Testis (tissue), 2 donors: ENCODE measurements at regions not wholly inside any gene's neighbourhood (a gene's known extent, or its start where the extent isn't known, plus 50 kb on each side); places are given as distances from the start of the nearest gene placed in this dataset.
"Not testable (repeated sequence)": the region's sequence is repeated elsewhere in the genome, so short reads cannot be mapped to it uniquely, and the experiment has no call there.

Experiments
- DNase-seq: peaks from one replicate; pipeline ENCODE4 v3.0.0-alpha.2; 2019
- H3K27ac ChIP-seq, 2 donors: fragments of 200-600 bp; sonication (generic); one replicate each; pipeline ENCODE4 v1.5.1; 2019
- H3K27me3 ChIP-seq: fragments of 200-600 bp; sonication (generic); one replicate; pipeline ENCODE4 v1.5.1; 2019
- H3K36me3 ChIP-seq: fragments of 200-600 bp; sonication (generic); one replicate; pipeline ENCODE4 v1.5.1; 2017; ENCODE audit warnings: low read depth; ENCODE audit errors: missing control alignments
- H3K4me1 ChIP-seq: fragments of 200-600 bp; sonication (generic); one replicate; pipeline ENCODE4 v1.5.1; 2019
- H3K4me3 ChIP-seq, 2 donors: fragments of 200-600 bp; sonication (generic); one replicate each; pipeline ENCODE4 v1.5.1; 2017 to 2019
- H3K9me3 ChIP-seq: fragments of 200-600 bp; sonication (generic); one replicate; pipeline ENCODE4 v1.5.1; 2017
- POLR2A ChIP-seq: fragments of 450-650 bp; IDR thresholded peaks from one replicate; pipeline ENCODE4 v1.6.1; 2017; ENCODE audit warnings: antibody characterized with exemption, mild to moderate bottlenecking, moderate library complexity
- WGBS, 2 donors: methylation state at CpG; one replicate each; pipeline ENCODE4 v1.1.5; 2018; 5-methylcytosine and 5-hydroxymethylcytosine counted together
- intact Hi-C: fragments of 100-400 bp; cut with DNase I; formaldehyde crosslinking; loops from one replicate; pipeline ENCODE4 v1.15.1; 2023; ENCODE audit warnings: low total_unique reads
- TF ChIP-seq, protein P1 (sequence below), 3 experiments: fragments of 450-650 bp in 2 of 3; fragments of 200-600 bp in 1 of 3; sonication (generic) in 1 of 3; IDR thresholded peaks; one replicate each; pipeline ENCODE4 v1.5.1; 2016 to 2019; ENCODE audit warnings: antibody characterized with exemption in 3 of 3, mild to moderate bottlenecking in 2 of 3, moderate library complexity in 1 of 3

DNA sequence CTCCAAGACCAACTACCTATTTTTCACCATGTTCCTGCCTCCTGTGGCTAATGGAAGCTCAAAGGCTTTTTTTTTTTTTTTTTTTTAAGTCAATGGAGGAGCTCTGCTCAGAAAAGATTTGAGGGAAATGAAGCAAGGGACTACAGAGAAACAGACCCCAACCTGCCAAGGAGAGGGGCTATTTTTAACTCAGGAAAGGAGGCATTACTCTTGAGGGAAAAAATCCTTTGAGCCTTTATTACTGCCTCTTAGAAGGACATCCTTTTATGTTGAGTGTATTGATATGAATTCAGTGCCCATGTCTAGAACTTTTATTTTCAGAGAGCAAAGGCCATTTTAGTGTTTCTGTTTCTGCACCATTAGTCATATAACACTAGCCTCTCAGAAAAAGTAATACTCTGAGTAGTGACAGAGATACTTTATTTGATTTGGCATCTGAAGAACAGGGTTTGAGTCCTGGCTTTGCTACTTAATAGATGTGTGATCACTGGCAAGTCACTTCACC lies 68.1 kb upstream of the PCDH8 start:
- Histone ChIP-seq H3K27ac (no peak overlapping the region), H3K9me3 (no peaks in the 10 kb centered on the region), H3K4me3 (no peak overlapping the region), H3K36me3 (no peaks in the 10 kb centered on the region), H3K4me1 (no peaks in the 10 kb centered on the region), H3K27me3 (no peaks in the 10 kb centered on the region)
- TF ChIP-seq POLR2A = no peak
- TF ChIP-seq, protein P1, sequence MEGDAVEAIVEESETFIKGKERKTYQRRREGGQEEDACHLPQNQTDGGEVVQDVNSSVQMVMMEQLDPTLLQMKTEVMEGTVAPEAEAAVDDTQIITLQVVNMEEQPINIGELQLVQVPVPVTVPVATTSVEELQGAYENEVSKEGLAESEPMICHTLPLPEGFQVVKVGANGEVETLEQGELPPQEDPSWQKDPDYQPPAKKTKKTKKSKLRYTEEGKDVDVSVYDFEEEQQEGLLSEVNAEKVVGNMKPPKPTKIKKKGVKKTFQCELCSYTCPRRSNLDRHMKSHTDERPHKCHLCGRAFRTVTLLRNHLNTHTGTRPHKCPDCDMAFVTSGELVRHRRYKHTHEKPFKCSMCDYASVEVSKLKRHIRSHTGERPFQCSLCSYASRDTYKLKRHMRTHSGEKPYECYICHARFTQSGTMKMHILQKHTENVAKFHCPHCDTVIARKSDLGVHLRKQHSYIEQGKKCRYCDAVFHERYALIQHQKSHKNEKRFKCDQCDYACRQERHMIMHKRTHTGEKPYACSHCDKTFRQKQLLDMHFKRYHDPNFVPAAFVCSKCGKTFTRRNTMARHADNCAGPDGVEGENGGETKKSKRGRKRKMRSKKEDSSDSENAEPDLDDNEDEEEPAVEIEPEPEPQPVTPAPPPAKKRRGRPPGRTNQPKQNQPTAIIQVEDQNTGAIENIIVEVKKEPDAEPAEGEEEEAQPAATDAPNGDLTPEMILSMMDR (IDR thresholded peaks at IDR 0.05) = no peak
- intact Hi-C loops = no loop called here
- no peak for DNase-seq

DNA sequence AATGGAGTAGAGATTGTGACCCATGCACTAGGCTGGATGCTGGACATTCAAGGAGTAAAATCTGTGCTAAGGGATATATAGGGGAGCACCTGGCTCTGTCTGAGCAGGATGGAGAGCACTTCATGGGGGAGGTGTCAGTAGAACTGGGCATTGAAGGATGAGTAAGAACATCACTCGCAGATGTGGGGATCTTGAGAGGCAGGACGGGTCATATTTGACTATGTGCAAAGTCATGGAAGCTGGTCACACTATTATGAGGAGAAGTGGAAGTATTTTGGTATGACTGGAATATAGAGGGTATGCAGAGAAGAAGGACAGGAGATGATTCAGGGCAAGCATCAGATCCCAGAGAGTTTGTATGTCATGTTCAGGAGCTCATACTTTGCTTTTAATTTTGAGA lies 62.9 kb upstream of the PCDH8 start:
- no peaks in the 10 kb centered on the region for H3K36me3 ChIP-seq
- H3K4me3 ChIP-seq = no peak overlapping the region
- no peaks in the 10 kb centered on the region for H3K9me3 ChIP-seq
- H3K4me1 ChIP-seq = no peaks in the 10 kb centered on the region
- H3K27ac ChIP-seq = no peak overlapping the region
- WGBS, 2 donors = 70 to 83% methylated on average over 2 of the region's 2 CpGs
- TF ChIP-seq, protein P1 (IDR thresholded peaks at IDR 0.05) = no peak
- no peak for TF ChIP-seq POLR2A
- DNase-seq = no peak
- H3K27me3 ChIP-seq = no peaks in the 10 kb centered on the region
- intact Hi-C loops = no loop called here

DNA sequence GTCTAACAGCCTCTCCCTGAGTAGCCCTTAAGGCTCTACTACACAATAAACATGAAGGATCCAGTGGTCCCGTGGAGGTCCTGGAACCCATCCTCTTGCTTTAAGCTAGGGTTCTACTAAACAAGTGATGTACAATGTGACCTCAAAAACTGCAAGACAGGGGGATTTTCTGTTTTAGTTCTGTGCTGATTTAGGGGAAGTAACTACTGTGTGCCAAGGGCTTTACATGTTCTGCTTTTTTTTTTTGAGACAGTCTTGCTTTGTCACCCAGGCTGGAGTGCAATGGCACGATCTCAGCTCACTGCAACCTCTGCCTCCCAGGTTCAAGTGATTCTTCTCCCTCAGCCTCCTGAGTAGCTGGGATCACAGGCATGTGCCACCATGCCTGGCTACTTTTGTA lies 61.9 kb upstream of the PCDH8 start:
- WGBS, 2 donors = 69 to 77% methylated on average over 2 of the region's 2 CpGs
- H3K9me3 ChIP-seq, H3K27me3 ChIP-seq, H3K36me3 ChIP-seq, H3K27ac ChIP-seq, H3K4me1 ChIP-seq, H3K4me3 ChIP-seq, DNase-seq, intact Hi-C loops: not testable (repeated sequence)

DNA sequence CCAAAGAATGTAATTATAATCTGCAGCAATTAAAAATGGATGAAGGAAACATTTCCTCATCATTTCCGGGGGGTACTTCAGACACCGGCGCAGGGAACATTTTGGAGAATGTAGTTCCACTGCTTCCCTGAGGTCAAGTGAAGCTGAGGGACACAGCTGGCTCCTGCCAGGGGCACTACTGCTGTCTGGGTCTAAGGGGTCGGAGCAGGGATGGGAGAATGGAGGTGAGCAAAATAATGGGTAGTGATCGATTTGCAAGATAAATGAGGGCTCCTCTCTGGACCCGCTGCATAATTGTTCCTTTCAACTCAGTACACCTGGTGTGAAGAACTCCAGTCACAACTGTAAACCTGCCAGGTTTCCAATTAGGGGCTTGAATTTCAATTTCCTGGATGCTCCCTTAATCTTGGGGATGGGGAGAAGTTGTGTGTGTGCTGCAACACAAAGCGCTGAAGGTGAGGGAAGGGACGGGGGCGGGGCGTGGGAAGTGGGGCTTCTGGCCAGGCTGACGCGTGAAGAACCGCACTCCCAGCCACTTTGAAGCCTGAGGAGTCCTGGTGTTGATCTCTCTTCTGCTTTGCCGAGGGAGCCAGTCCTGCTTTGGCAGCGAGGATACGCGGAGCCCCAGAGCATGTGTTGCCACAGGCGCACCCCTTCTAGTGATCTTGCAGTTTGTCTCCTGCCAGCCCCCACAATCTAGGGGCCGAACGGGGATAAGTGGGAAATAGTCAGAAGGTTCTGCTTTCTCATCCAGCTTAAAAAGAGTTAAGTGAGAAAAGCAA lies 57.9 kb upstream of the PCDH8 start:
- Histone ChIP-seq H3K4me1 (no peaks in the 10 kb centered on the region), H3K27me3 (no peaks in the 10 kb centered on the region), H3K4me3 (no peak overlapping the region), H3K27ac (no peak overlapping the region), H3K9me3 (no peaks in the 10 kb centered on the region), H3K36me3 (no peaks in the 10 kb centered on the region)
- TF ChIP-seq POLR2A = no peak
- TF ChIP-seq, protein P1 (IDR thresholded peaks at IDR 0.05) = no peak
- no peak for DNase-seq
- intact Hi-C loops = no loop called here
- WGBS, 2 donors = 22 to 32% methylated on average over 20 of the region's 20 CpGs

DNA sequence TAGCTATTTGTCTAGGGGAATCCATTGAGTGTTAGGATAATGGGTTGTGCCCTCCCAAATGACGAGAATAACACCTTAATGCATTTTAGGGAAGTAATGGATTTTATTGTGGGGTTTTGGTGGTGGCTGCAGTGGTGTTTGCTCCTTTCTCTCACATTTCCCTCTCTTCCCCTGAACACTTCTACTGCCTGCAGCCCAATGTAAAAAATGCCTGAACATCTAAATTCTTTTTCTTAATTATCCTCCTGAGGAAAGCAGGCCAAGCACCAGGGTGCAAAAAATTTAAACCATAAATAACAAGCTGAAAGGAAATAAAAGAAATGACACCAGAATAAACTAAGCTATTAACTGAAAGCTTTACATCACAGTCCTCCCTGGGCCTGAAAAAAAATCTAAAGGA lies 57.3 kb upstream of the PCDH8 start:
- H3K4me3 ChIP-seq = no peak overlapping the region
- intact Hi-C loops = no loop called here
- H3K27ac ChIP-seq = no peak overlapping the region
- TF ChIP-seq, protein P1 (IDR thresholded peaks at IDR 0.05) = no peak
- TF ChIP-seq POLR2A = no peak
- H3K27me3 ChIP-seq = no peaks in the 10 kb centered on the region
- H3K36me3 ChIP-seq = no peaks in the 10 kb centered on the region
- no peaks in the 10 kb centered on the region for H3K4me1 ChIP-seq
- DNase-seq = no peak
- no peaks in the 10 kb centered on the region for H3K9me3 ChIP-seq
- WGBS, 2 donors = 27 to 76% methylated on average over 1 of the region's 1 CpG
